ENCODE measurements at regions not wholly inside any gene's neighbourhood (a gene's known extent, or its start where the extent isn't known, plus 50 kb on each side); places are given as distances from the start of the nearest gene placed in this dataset.

DNA sequence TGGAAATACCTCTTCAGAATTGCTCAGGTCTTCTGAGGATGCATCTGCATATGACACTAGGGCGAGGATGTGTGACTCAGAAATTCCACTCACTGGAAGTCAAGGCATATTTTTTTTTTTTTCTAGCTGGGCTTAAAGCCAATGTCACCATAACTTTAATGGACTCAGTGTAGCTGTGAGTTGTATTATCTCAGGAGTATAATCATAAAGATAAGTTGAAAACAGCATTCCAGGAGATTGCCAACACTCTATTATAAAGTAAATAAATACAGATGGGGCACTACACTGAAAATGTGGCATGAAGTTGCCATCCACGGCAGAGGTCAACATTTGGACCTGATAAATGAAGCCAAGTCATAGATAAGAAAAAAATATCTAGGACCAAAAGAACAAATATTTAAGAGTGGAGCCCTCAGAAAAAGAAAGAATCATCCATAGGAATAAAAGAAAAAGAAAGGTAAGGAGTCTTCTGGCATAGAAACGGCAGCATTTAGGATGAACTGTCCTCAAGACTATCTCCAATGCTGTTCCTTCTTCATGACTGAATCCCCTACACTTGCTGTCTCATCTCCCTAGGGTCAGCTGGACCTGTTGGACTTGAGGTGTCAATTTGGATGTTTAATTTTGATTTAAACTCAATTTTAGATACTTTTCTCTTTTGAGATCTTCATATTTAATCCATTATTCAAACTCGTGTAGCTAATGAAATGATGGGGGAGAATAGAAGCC, 72.9 kb upstream of the CAV2 start (continued):
- TF ChIP-seq, protein P1, sequence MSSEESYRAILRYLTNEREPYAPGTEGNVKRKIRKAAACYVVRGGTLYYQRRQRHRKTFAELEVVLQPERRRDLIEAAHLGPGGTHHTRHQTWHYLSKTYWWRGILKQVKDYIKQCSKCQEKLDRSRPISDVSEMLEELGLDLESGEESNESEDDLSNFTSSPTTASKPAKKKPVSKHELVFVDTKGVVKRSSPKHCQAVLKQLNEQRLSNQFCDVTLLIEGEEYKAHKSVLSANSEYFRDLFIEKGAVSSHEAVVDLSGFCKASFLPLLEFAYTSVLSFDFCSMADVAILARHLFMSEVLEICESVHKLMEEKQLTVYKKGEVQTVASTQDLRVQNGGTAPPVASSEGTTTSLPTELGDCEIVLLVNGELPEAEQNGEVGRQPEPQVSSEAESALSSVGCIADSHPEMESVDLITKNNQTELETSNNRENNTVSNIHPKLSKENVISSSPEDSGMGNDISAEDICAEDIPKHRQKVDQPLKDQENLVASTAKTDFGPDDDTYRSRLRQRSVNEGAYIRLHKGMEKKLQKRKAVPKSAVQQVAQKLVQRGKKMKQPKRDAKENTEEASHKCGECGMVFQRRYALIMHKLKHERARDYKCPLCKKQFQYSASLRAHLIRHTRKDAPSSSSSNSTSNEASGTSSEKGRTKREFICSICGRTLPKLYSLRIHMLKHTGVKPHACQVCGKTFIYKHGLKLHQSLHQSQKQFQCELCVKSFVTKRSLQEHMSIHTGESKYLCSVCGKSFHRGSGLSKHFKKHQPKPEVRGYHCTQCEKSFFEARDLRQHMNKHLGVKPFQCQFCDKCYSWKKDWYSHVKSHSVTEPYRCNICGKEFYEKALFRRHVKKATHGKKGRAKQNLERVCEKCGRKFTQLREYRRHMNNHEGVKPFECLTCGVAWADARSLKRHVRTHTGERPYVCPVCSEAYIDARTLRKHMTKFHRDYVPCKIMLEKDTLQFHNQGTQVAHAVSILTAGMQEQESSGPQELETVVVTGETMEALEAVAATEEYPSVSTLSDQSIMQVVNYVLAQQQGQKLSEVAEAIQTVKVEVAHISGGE (tag by site-specific recombination; conservative IDR thresholded peaks at IDR 0.05; ENCODE audit: low read depth): no peak
- peak; percentile 67; the same call in 1 of the 2 replicates for TF ChIP-seq SCRT2 (tag by site-specific recombination; IDR thresholded peaks at IDR 0.05)
- peak; percentile 34; the same call in 1 of the 2 replicates for TF ChIP-seq KLF1 (tag by site-specific recombination; IDR thresholded peaks at IDR 0.05)

DNA sequence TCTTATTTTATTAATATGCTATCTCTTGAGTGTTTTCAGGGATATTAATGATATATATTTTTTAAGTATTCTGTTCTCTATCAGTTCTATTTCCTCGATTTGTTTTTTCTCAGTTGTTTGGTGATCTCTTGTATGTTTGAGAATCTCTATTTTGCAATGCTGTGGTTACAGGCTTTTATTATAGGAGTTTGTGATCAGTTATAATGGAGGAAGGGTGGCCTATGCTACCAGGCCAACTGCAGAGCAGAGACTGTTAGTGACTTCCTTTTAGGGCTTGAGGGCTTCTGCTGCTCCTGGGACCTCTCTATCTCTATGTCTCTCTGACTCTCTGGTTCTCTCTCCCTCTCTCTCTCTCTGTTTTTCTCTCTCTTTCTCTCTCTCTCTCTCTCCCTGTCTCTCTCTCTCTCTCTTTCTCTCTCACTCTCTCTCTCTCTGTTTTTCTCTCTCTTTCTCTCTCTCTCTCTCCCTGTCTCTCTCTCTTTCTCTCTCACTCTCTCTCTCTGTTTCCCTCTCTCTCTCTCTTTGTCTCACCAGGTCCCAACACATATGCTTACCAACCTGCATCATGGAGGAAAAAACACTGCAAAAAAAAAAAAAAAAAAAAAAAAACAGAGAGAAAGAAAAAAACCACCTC, 69.4 kb upstream of the CAV2 start:
- Histone ChIP-seq H3K27ac (ENCODE audit: extremely low read depth, low read depth, low read length) (no peak overlapping the region), H3K36me3 (ENCODE audit: control insufficient read depth in 2 of 2, insufficient read depth in 1 of 2, low read length in 2 of 2) (no peaks in the 10 kb centered on the region), H3K4me3 (ENCODE audit: low read depth, low read length) (no peak overlapping the region), H3K4me1 (ENCODE audit: control insufficient read depth, insufficient read depth, low read length) (peaks cover 8% of the 10 kb centered on the region; the same call in 1 of the 2 replicates), H3K9me3 (ENCODE audit: control insufficient read depth, insufficient read depth, low read depth, low read length) (no peaks in the 10 kb centered on the region)
- TF ChIP-seq ZNF423 (tag by site-specific recombination; IDR thresholded peaks at IDR 0.05): no peak
- TF ChIP-seq ZNF768 (tag by site-specific recombination; IDR thresholded peaks at IDR 0.05): no peak
- peak; percentile 46; the same call in 1 of the 2 replicates for TF ChIP-seq PRDM1 (tag by site-specific recombination; IDR thresholded peaks at IDR 0.05)
- no peak for TF ChIP-seq SP3 (tag by site-specific recombination; IDR thresholded peaks at IDR 0.05)
- no peak for TF ChIP-seq ZFHX2 (tag by site-specific recombination; conservative IDR thresholded peaks at IDR 0.05)
- TF ChIP-seq ZNF530 (tag by site-specific recombination; IDR thresholded peaks at IDR 0.05; ENCODE audit: low read depth): no peak
- TF ChIP-seq ZNF785 (tag by site-specific recombination; IDR thresholded peaks at IDR 0.05): no peak
- TF ChIP-seq ZNF350 (tag by site-specific recombination; IDR thresholded peaks at IDR 0.05): no peak
- TF ChIP-seq ZNF610 (tag by site-specific recombination; IDR thresholded peaks at IDR 0.05; ENCODE audit: borderline replicate concordance): no peak
- no peak for TF ChIP-seq ZNF521 (tag by site-specific recombination; IDR thresholded peaks at IDR 0.05)
- TF ChIP-seq OVOL3 (tag by site-specific recombination; IDR thresholded peaks at IDR 0.05): no peak
- no peak for TF ChIP-seq ZNF473 (tag by site-specific recombination; IDR thresholded peaks at IDR 0.05)
- TF ChIP-seq ZNF366 (tag by site-specific recombination; conservative IDR thresholded peaks at IDR 0.05): 0 out of 2 replicates have a peak, but pooled peaks have one; percentile 11
- TF ChIP-seq ZNF596 (tag by site-specific recombination; IDR thresholded peaks at IDR 0.05): peak; percentile 100
- ChIA-PET POLR2A (no interaction called here), CTCF (no interaction called here)

DNA sequence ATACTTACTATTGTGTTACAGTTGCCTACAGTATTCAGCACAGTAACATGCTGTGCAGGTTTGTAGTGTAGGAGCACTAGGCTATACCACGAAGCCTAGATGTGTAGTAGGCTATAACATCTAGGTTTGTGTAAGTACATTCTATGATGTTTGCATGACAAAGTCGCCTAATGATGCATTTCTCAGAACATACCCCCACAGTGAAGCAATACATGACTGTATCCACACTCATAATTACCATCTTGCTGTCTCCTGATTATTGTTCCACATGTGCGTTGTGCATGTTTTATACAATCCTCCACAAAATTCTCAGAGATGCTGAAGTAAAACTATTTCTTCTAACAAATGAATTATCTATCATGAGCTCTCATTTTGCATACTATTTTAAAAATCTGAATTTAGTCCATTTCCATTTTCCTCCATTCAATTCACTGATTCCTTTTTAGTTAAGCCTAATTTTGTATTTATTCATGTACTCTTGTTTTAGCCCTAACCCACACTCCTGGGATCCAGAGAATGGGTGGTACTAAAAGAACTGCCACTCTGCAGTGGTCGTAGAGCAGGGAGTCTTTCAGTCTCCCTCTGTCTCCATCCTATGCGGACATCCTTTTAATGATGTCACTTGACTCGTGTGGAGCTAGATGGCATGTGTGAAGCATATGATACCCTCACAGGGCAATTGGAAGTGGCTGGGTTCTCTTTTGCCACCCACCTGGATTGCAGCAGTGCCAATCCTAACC, 67.6 kb upstream of the CAV2 start:
- Histone ChIP-seq H3K4me1 (ENCODE audit: control insufficient read depth, insufficient read depth, low read length) (peaks cover 2% of the 10 kb centered on the region; the same call in 1 of the 2 replicates), H3K27ac (ENCODE audit: extremely low read depth, low read depth, low read length) (no peak overlapping the region)
- CTCF ChIA-PET: interaction anchor here (0.6 to 0.7 kb wide), 2 partner anchors 9 to 109 kb away, joined by 3 read pairs; no protein-coding TSS in a partner anchor
- TF ChIP-seq ZNF146 (tag by site-specific recombination; IDR thresholded peaks at IDR 0.05): no peak
- TF ChIP-seq, protein P2, sequence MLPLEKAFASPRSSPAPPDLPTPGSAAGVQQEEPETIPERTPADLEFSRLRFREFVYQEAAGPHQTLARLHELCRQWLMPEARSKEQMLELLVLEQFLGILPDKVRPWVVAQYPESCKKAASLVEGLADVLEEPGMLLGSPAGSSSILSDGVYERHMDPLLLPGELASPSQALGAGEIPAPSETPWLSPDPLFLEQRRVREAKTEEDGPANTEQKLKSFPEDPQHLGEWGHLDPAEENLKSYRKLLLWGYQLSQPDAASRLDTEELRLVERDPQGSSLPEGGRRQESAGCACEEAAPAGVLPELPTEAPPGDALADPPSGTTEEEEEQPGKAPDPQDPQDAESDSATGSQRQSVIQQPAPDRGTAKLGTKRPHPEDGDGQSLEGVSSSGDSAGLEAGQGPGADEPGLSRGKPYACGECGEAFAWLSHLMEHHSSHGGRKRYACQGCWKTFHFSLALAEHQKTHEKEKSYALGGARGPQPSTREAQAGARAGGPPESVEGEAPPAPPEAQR (tag by site-specific recombination; IDR thresholded peaks at IDR 0.05): no peak
- TF ChIP-seq FEZF1 (tag by site-specific recombination; IDR thresholded peaks at IDR 0.05): no peak
- no peak for TF ChIP-seq TCF7L2 (IDR thresholded peaks at IDR 0.05; ENCODE audit: borderline replicate concordance, low read depth, low read length)
- TF ChIP-seq KLF8 (tag by site-specific recombination; IDR thresholded peaks at IDR 0.05): no peak
- no peak for TF ChIP-seq ZNF514 (tag by site-specific recombination; IDR thresholded peaks at IDR 0.05)
- TF ChIP-seq, protein P3, sequence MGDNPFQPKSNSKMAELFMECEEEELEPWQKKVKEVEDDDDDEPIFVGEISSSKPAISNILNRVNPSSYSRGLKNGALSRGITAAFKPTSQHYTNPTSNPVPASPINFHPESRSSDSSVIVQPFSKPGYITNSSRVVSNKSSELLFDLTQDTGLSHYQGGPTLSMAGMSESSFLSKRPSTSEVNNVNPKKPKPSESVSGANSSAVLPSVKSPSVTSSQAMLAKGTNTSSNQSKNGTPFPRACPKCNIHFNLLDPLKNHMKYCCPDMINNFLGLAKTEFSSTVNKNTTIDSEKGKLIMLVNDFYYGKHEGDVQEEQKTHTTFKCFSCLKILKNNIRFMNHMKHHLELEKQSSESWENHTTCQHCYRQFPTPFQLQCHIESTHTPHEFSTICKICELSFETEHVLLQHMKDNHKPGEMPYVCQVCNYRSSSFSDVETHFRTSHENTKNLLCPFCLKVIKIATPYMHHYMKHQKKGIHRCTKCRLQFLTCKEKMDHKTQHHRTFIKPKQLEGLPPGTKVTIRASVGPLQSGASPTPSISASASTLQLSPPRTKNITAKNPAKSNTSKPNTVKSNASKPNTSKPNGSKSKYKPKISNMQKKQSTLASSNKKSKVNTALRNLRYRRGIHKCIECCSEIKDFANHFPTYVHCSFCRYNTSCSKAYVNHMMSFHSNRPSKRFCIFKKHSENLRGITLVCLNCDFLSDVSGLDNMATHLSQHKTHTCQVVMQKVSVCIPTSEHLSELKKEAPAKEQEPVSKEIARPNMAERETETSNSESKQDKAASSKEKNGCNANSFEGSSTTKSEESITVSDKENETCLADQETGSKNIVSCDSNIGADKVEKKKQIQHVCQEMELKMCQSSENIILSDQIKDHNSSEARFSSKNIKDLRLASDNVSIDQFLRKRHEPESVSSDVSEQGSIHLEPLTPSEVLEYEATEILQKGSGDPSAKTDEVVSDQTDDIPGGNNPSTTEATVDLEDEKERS (tag by site-specific recombination; IDR thresholded peaks at IDR 0.05): no peak
- no peak for TF ChIP-seq ZNF555 (tag by site-specific recombination; conservative IDR thresholded peaks at IDR 0.05)

More for the DNA sequence above, 67.6 kb upstream of the CAV2 start:
- Histone ChIP-seq H3K9me3 (ENCODE audit: control insufficient read depth, insufficient read depth, low read depth, low read length) (no peaks in the 10 kb centered on the region), H3K36me3 (ENCODE audit: control insufficient read depth in 2 of 2, insufficient read depth in 1 of 2, low read length in 2 of 2) (no peaks in the 10 kb centered on the region), H3K4me3 (ENCODE audit: low read depth, low read length) (no peak overlapping the region)
- POLR2A ChIA-PET: no interaction called here
